ENCODE measurements at regions not wholly inside any gene's neighbourhood (a gene's known extent, or its start where the extent isn't known, plus 50 kb on each side); places are given as distances from the start of the nearest gene placed in this dataset.
"Not testable (repeated sequence)": the region's sequence is repeated elsewhere in the genome, so short reads cannot be mapped to it uniquely, and the experiment has no call there.

GRCh38 chr3:11733914-11734313 is 90.2 kb upstream of the VGLL4 start:
- Histone ChIP-seq H3K9me3 (no peaks in the 10 kb centered on the region), H3K27ac (no peak overlapping the region), H3K4me1 (no peaks in the 10 kb centered on the region), H3K4me3 (no peak overlapping the region), H3K36me3 (no peaks in the 10 kb centered on the region), H3K27me3 (no peaks in the 10 kb centered on the region)
- TF ChIP-seq POLR2A (IDR thresholded peaks at IDR 0.05) (no peak), POLR2AphosphoS5 (IDR thresholded peaks at IDR 0.05) (no peak), CTCF (IDR thresholded peaks at IDR 0.05) (no peak)
- DNase-seq (ENCODE audit: low spot score in 2 of 2) = no peak
- intact Hi-C loops (cut with DNase I; ENCODE audit: low total_unique reads) = no loop called here

- intact Hi-C loops (cut with DNase I; ENCODE audit: low total_unique reads) = loop anchor here (5.0 kb wide), 1 partner anchor 195 kb away; no protein-coding TSS in a partner anchor
- H3K27me3 ChIP-seq = no peaks in the 10 kb centered on the region
- H3K4me3 ChIP-seq = no peak overlapping the region
- H3K9me3 ChIP-seq = no peaks in the 10 kb centered on the region
- no peak overlapping the region for H3K27ac ChIP-seq
- H3K36me3 ChIP-seq = no peaks in the 10 kb centered on the region
- H3K4me1 ChIP-seq = no peaks in the 10 kb centered on the region
- TF ChIP-seq POLR2A (IDR thresholded peaks at IDR 0.05) (no peak), POLR2AphosphoS5 (IDR thresholded peaks at IDR 0.05) (no peak), CTCF (IDR thresholded peaks at IDR 0.05) (no peak)
- no peak for DNase-seq (ENCODE audit: low spot score in 2 of 2)
Measured at GRCh38 chr3:11727207-11727606, 83.5 kb upstream of the VGLL4 start.

GRCh38 chr3:11726146-11726545 is 82.4 kb upstream of the VGLL4 start:
- Histone ChIP-seq H3K27me3 (no peaks in the 10 kb centered on the region), H3K27ac (no peak overlapping the region), H3K4me3 (no peak overlapping the region), H3K4me1 (no peaks in the 10 kb centered on the region), H3K9me3 (no peaks in the 10 kb centered on the region), H3K36me3 (no peaks in the 10 kb centered on the region)
- DNase-seq (ENCODE audit: low spot score in 2 of 2) = no peak
- TF ChIP-seq POLR2A (IDR thresholded peaks at IDR 0.05) = no peak
- TF ChIP-seq CTCF (IDR thresholded peaks at IDR 0.05) = no peak
- TF ChIP-seq POLR2AphosphoS5 (IDR thresholded peaks at IDR 0.05) = no peak
- intact Hi-C loops (cut with DNase I; ENCODE audit: low total_unique reads) = loop anchor here (5.0 kb wide), 1 partner anchor 196 kb away; no protein-coding TSS in a partner anchor

- H3K4me1 ChIP-seq; H3K9me3 ChIP-seq; DNase-seq (ENCODE audit: low spot score in 2 of 2); H3K27me3 ChIP-seq; H3K4me3 ChIP-seq; H3K27ac ChIP-seq; H3K36me3 ChIP-seq: not testable (repeated sequence)
- intact Hi-C loops (cut with DNase I; ENCODE audit: low total_unique reads) = loop anchor here (5.0 kb wide), 1 partner anchor 197 kb away; no protein-coding TSS in a partner anchor
Measured at GRCh38 chr3:11725340-11725641, 81.6 kb upstream of the VGLL4 start.

GRCh38 chr3:11724615-11725339 is 81.1 kb upstream of the VGLL4 start:
- TF ChIP-seq POLR2A (IDR thresholded peaks at IDR 0.05) (no peak), POLR2AphosphoS5 (IDR thresholded peaks at IDR 0.05) (no peak), CTCF (IDR thresholded peaks at IDR 0.05) (no peak)
- Histone ChIP-seq H3K4me1 (no peaks in the 10 kb centered on the region), H3K9me3 (no peaks in the 10 kb centered on the region), H3K4me3 (no peak overlapping the region), H3K27ac (no peak overlapping the region), H3K36me3 (no peaks in the 10 kb centered on the region), H3K27me3 (no peaks in the 10 kb centered on the region)
- intact Hi-C loops (cut with DNase I; ENCODE audit: low total_unique reads) = loop anchor here (5.0 kb wide), 1 partner anchor 198 kb away; no protein-coding TSS in a partner anchor
- no peak for DNase-seq (ENCODE audit: low spot score in 2 of 2)
